H1 (cell line): ENCODE measurements at regions not wholly inside any gene's neighbourhood (a gene's known extent, or its start where the extent isn't known, plus 50 kb on each side); places are given as distances from the start of the nearest gene placed in this dataset.

Experiments used
- CHD2 ChIP-seq: IDR thresholded peaks from 2 replicates; pipeline ENCODE4 v1.6.1; 2012; ENCODE audit warnings: low read length, improper control_type of control experiment
- POLR2AphosphoS5 ChIP-seq: IDR thresholded peaks from 2 replicates; pipeline ENCODE4 v1.6.1; 2011; ENCODE audit warnings: low read depth, low read length
- RXRA ChIP-seq: IDR thresholded peaks from 2 replicates; pipeline ENCODE4 v1.6.1; 2011; ENCODE audit warnings: low read depth, mild to moderate bottlenecking, low read length, moderate library complexity; ENCODE audit not compliant: insufficient read depth

DNA sequence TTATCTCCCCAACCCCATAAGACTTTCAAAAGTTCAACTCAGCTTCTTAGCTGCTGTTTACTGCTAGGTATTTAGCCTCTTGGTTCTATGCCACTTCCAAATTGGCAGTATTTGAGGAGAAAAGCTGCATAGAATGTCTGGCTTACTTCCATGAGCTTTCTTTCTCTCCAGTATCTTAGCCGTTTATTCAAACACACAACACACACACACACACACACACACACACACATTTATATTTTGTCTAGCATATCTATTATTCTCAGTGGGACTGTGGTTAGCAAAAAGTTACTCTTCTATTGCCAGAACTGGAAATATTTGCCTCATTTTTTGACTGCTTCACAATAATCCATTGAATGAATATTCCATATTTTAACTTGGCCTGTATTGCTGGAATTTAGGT lies 634.2 kb upstream of the IMPG1 start (continued):
- TF ChIP-seq CHD2: no peak
- TF ChIP-seq POLR2AphosphoS5: no peak
- no peak for TF ChIP-seq RXRA
